CD4-positive, alpha-beta T cell treated with Interferon alpha-2 for 1 hour (primary cell): ENCODE measurements at regions not wholly inside any gene's neighbourhood (a gene's known extent, or its start where the extent isn't known, plus 50 kb on each side); places are given as distances from the start of the nearest gene placed in this dataset.
A peak's percentile ranks its signal among the peaks of the same experiment; 100 is the strongest.

Experiments used
- DNase-seq, 2 donors: peaks; one replicate each; pipeline ENCODE4 v3.0.0-alpha.2; 2020 to 2022

DNA sequence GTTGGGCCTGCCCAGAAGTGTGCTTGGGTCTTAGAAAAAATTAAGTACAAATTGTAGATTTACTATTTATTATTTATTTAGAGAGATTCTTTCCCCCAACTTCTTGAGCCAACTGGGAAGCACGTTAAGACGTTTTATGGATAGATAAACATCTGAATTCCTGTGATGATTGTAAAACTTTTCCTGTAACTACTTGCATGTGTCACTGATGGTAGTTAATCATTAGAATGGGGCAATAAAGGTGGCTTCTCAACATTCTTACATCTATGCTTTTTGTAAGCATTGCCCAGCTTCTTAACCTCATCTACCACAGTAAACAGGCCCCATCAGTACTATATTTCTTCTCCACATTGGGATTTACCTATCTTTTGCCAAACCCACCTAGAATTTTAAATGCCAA, 559.8 kb downstream of the LMO4 start:
- DNase-seq: no peak

DNA sequence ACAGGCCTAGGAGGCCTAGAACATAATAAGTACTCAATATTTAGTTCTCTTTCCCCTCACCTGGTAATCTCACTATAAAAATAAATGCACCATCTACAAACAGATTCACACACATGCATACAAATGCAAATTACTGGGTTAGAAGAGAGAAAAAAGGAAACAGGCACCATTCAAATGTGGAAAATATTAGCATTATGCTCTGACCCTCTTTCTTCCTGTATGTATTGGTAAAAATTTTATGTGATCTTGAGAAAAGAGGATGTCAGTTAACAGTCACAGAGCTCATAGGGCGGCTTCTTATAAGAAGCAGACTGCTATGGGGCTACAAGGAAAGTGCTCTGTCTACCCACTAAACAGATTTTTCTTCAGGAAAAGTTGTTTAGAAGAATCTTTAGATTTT, 565.4 kb downstream of the LMO4 start:
- DNase-seq: no peak

DNA sequence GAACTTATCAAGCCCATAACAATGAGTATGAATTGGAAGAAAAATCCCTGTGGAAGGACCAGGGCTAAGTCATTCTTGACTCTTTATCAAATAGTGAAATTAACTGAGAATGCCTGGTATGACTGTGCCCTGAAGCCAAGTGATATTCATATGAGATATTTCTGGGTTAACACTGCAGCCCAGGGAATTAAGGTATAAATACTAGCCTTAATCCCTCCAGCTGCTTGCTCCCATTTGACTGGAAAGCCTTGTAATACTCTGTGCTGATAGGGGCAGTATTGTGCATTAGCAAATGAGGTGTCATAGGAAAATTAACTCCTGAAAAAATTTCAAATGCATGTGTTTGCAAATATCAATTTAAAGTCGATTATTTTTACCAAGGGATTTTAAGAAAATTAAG, 568.8 kb downstream of the LMO4 start:
- no peak for DNase-seq

DNA sequence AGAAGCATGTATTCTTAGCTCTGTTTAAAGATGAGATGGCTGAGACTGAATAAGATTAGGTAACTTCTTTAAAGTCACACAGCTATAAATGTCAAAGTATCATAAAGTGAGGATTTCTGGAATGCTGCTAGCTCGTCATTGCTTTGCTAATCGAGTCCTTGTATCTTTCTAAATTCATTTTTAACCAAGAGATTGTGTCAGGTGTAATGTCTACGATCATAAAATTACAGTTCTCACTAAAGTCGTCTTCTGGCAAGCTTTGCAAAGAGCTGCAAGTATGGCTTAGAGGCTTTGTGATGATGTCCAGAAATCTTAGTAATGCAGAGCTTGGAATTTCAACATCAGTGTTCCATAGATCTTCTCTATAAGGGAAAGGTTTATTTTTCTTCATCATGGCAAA, 569.8 kb downstream of the LMO4 start:
- no peak for DNase-seq

DNA sequence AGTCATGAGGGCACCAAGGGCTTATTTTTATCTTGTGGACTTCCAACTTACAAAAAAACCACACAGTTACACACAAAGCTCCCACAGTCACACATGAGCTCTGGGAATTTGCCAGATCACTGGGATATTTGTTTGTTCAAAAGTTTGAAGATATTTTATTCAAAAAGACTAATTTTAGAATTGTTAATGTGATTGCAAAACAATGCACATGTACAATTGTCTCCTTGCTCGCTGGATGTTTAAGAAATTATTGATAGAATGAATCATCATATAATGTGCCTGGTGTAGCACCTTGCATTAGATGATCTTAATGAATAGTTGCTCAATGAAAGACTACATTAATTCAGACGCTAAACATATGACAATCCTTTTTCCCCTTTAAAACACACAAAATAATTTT, 570.3 kb downstream of the LMO4 start:
- DNase-seq: no peak

DNA sequence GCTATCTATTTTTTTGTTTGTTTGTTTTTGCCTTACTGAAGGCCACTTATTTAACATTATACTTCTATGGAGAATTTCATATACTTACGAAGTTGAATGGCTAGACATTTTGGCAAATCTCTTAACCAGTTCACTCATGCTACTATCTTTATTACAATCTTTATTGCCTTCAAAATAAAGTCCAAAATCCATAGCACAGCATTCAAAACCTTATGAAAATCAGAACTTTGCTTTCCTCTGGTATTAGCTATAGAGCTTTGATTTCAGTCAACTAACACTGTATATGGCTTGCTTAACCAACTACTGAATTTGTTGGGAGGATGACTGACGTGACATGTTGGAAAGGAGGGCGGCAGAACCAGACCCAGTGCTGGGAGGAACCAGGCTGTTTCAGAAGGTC, 571.1 kb downstream of the LMO4 start:
- no peak for DNase-seq

DNA sequence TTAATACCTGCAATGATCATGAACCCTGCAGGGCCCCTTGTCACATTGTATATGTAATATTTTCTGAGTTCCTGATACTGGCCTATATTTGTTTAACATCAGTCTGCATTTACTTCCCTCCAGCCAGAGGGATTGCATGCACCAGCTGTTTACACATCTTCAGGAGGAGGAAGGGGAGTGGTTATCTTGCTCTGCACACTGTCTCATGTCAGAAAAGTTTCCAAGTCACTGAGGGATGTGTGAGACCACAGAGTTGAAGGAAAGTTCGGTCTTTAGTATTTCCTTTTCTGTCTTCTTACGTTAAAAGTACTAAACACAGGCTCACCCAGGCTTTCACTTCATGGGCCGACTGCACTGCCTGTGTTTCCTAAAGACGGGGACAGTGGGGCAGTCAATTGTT, 574.1 kb downstream of the LMO4 start:
- DNase-seq: peak; percentile 5 to 21

DNA sequence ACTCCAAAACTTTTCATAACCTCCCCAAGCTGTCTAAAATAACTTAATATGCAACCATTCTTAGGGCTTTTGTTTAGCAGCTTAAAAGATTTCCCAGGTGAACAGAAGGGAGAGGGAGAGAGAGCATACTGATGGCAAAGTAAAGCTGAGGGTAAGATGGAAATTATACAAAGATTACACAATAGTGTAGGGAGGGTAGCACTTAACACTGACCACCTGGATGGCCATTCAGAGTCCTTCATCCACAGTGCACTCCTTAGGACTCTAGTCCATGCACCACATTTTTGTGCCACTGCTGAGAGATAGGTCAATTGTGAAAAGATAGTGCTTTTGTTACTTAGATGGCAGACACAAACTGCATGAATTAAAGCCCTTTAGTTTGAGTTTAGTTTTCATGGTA, 574.6 kb downstream of the LMO4 start:
- DNase-seq: no peak

DNA sequence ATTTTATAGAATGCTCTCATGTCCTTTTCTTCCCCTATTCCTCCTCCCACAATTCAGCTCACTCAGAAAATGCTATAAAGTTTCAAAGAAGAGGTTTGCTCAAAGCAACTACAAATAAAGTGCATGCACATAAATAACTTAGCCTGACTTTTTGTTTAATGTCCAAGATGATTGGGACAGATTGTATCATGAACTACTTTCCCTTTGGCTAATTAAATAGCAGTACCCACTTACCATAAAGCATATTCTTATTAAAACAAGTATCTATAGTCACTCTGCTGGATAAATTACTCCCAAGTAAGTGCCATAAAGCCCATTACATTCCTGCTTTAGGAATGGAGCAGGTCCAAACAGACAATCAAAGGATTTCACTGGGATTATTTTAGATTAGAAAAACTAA, 576.0 kb downstream of the LMO4 start:
- DNase-seq: no peak

DNA sequence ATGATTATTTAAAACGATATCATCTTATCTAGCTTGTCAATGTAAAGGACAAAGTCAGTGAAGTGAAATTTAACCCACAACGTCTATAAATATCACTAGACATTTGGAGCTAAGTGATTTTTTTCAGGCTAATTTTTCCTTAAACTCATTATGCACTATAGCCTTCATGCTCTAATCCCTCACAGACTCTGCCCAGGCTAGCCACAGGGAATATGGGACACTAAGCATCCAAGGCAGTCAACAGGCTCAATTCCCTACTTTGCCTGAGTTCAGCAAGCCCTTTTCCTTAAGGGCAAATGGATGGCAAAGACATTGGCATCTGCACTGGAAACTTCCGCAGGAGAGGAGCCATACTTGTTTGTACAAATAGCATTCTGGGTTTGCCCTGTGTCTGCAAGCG, 577.0 kb downstream of the LMO4 start:
- no peak for DNase-seq

DNA sequence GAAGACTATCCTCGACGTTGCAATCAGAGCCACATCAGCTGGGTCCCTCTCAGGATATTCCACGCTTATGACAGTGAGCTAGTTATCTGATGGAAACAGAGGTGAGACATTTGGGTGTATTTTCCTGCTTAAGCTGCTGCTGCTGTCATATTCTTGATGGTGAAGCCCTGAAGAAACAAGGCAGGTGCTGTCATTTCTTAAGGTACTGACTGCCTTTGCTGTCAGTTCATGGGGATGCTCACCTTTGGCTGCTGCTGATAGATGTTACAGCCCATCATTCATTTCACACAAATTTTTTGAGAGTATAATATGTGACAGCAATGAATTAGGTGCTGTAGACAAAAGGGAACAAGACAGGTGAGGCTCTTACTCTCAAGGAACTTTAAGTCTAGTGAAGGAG, 577.4 kb downstream of the LMO4 start:
- DNase-seq: no peak

DNA sequence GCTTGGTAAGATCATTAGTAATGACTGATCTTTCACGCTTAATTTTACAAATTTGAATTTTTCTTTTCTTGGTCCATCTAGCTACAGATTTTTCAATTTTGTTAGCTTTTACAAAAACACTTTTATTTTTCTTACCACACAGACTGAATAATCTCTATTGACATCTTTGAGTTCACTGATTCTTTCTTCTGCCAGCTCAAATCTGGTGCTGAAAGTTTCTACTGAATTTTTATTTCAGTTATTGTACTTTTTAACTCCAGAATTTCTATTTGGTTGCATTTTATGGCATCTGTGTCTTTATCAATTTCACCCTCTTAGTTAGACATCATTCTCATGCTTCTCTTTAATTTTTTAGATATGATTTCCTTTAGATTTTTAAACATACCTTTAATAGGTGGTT, 584.7 kb downstream of the LMO4 start:
- DNase-seq: no peak

DNA sequence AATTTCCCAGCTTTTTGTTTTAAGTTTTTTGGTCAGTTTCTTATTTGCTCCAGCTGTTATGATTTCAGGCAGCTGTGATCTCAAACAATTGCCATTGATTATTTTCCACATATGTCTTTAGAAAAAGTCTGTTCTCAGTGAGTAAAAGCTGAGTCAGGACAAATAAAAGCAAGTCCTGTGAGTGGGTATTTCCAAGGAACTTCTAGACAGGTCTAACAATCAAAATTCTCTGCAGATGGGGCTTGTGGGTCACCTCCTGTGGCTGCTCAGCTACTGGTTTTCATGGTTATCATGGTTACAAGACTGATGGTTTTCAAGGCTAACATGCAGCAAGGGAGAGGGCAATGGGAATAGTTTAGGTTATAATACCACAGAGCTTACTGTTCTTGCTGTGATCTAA, 585.7 kb downstream of the LMO4 start:
- DNase-seq: no peak

DNA sequence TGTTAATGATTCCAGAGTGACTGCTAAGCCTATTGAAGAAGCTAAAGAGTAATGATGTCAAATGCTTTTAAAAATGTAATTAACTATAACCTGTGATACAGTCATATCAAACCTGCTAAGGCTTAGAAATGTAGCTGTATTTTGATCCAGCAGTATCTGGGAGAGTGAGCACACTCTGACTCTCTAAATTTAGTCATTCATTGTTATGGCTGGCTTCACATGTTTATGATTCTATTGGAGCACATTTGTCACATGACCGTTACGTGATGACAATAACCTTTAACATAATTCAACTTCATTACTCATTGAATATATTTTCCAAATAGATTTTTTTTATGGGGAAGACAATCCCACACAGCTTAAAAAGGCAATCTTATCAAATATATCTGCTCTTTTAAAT, 587.1 kb downstream of the LMO4 start:
- no peak for DNase-seq

DNA sequence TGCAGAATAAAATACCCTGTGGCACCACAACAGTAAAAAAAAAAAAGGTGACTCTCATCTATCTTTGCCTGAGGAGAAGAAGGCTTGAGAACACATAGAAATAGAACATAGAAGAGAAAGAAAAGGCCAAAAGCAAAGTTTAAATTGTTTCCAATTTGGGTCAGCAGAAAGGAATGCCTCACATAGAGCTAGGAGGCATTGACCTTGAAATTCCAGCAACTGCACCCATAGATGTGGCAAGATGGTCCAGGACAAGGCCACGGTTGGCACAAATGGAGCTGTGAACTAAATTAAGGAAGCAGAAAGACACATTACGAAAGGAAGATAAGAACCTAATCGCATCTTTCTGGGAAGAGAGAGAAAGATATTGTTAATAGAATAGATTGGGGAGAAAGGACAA, 588.3 kb downstream of the LMO4 start:
- no peak for DNase-seq

DNA sequence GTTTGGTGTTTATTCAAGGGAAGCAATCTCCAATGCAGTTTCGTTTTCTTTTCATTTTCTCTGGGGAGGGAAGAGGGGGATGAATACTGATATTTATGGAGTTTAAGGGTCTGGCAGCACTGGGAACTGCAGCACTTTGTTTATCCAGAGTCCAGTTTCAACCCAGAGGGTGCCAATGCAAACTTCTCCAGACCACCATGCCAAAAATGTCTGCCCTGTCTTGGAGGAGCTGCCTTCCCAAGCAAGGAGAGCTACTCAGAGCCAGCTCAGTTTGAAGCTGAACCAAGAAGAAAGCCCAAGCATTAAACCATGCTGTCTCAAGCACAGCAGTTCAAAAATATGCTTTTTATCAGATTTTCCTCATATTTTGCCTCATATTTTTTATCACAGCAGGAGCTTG, 589.7 kb downstream of the LMO4 start:
- DNase-seq: no peak

DNA sequence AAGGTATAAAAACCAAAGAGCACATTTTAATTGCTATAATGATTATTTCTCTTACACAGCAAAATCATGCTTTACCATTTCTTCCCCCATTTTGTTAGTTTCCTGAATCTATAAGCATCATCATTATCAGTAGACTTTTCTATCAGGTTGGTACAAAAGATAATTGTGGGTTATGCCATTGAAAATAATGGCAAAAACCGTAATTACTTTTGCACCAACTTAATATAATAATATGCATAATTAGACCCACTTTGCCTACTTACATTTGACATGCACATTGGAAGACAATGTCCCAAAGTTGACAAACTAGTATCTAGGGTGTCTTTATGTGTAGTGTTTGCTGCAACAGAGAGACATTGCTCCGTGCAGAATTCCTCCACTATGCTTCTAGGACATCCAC, 594.2 kb downstream of the LMO4 start:
- no peak for DNase-seq

DNA sequence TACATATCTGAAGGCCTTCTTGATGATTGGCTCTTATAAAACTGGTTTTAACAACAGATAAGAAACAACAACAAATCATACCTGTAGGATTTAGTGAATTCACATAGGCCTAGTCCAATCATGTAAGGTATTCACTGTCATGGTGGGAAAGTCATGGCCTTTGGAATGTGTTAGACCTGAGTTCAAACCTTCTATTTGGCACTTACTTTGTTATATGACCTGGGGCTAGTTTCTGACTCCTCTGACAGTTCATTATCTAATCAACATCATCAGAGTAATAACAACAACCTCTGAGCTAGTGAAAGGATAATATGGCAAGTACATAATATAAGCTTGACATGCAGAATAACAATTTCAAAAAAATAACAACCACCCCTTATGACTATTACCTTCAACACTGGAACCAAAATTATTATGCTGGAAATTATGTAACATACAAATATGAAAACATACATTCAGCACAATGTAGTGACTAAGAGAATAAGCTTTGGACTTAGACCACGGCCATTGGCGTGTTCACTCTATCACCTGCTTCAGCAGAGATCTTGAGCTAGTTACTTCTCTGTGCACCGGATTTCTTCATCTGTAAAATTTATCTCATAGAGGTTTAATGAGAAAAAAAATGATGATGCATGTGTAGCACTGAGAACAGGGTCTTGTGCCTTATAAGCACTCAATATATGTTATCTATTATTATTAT, 597.6 kb downstream of the LMO4 start:
- no peak for DNase-seq

DNA sequence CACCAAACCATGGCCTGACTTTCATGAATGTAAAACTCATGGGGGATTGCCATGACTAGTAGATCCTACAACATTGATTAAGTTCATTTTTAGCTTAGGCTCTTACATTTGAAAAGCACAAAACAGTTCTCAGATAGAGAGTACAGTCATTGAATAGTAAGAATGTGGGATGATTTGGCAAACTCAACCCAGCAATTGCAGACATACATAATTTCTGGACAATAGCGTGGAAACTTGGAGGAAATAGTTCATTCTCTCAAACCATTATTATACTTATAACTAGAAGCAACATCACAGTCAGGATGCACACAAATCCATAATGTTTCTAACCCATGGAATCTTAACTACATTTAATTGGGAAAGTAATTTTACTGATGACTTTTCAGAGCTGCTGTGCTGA, 598.2 kb downstream of the LMO4 start:
- no peak for DNase-seq

DNA sequence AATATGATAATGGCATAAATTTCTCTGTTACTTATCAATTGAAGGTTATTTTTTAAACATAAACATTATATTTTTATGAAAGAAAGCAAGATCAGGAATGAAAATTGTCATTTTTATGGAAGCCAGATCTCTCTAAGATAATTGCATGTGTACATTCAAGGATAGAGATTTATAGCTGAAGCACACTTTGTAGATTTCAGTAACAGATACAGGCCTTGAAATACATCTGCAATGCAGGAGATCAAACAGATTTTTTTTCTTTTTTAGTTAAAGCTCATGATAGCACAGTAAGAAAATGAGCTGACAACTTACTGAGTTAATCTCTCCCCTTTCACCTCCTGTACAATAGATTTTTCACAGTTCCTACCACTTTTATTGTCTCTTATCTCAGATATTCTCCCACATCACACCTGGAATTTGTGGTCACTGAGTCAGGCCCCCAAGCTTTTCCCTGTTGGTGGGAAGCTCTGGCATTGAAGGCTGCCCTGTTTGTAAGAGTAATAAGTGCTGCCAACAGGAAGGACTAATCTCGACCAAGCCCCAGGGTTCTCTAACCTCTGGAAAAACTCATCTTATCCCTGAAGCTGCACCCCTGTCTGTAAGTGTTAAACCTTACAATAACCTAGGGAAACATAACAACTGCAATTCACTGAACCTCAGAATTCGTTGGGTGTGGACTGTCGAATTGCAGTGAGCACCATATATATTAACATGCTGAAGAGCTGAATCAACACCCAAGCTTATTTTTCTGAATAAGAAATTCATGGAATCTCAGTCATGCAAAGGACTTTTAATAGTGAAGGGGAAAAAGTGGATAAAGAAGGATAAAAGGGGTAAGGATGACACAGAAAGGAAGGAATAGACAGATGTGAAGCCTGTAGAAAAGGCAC, 599.0 kb downstream of the LMO4 start:
- no peak for DNase-seq

DNA sequence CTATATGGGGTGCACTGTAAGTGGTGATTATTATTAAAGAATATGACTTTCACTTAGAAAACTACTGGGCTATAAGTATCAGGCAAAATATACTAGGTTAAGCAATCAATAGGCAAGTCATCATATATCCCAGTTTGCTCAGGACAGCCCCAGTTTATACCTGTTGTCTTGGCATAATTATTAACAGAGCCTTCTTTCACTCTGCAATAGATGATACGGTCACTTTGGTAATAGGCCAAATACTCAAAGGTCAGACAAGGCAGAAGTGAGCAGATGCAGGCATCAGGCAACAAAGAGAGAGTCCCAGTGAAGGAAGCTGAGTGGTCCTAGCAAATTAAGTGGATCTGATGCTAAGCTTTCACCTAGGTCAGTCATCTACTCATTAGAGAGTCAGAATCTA, 599.9 kb downstream of the LMO4 start:
- DNase-seq: no peak

DNA sequence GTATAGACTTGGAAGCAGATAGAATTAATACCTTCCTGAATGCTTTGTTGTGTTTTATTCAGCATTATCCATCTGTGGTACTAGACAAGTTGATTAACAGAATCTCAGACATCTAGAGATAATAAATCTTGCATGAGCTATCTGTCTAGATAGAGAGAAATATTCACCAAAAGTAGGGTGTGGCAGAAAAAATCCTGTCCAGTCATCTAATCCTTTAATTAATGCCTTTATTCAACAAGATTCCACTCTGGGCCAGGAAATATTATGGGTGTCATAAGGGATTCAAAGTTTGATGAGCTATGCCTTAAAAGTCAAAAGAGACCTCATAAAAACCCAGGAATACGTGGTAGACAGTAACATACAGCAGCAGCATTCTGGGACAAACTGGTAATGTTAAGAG, 601.2 kb downstream of the LMO4 start:
- DNase-seq: no peak

DNA sequence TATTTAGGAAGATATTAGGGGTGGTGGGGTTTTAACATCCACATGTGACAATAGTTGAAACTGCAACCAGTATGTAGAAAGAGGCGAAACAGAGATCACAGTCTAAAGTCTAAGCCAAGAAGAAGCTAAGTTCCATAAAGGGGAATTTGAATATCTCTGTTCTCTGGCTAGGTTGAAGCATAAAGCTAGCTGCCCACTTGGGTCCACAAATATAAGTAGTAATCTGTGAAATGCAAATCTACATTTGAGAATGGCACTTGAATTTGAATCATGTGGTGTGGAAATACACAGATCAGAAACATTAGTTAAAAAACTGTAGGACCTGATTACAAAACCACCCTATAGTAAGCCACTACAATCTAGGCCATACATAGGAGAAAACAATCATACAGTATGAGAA, 602.1 kb downstream of the LMO4 start:
- no peak for DNase-seq

DNA sequence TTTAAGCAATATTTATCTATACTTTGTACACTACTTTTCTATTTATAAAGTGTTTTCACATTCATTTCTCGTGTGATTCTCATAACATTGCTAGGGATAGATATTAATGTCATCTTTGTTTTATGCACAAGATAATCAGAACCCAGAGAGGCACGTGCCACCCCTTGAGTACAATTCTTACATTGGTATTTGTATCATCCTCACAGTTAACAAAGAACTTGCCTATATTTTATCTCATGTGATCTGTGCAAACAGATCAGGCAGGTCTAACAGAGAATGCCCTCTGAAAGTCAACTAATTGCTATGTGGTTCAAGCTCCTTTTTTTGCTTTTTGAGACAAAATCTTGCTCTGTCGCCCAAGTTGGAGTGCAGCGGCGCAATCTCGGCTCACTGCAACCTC, 604.5 kb downstream of the LMO4 start:
- DNase-seq: no peak

DNA sequence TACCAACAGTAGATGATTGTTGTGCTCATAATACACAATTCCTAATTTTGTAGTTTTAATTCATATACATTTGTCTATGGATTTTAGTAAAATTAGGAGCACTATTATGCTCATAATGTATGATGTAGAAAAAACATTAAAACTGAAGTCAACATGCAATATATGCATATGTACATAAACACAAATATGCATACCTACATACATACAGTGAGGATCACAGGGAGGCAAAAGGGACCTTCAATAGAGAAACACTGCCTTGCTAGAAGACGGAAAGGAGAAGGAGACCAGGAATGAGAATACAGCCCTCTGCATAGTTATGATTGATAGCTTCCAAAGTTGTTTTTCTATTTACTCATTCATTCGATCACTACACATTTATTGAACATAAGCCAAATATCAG, 606.5 kb downstream of the LMO4 start:
- DNase-seq: no peak
